ENCODE measurements at regions not wholly inside any gene's neighbourhood (a gene's known extent, or its start where the extent isn't known, plus 50 kb on each side); places are given as distances from the start of the nearest gene placed in this dataset.

- Histone ChIP-seq H3K4me3 (no peak overlapping the region), H3K27me3 (peaks cover 0 to 17% (median 0%) of the 10 kb centered on the region in 3 donors), H3K4me1 (no peaks in the 10 kb centered on the region), H3K27ac (no peak overlapping the region), H3K36me3 (no peaks in the 10 kb centered on the region), H3K9me3 (peaks cover 0 to 6% (median 2%) of the 10 kb centered on the region in 4 donors)
- no peak for DNase-seq
- intact Hi-C loops (cut with DNase I), result no loop called here
- TF ChIP-seq POLR2A (IDR thresholded peaks at IDR 0.05) (no peak), POLR2AphosphoS5 (IDR thresholded peaks at IDR 0.05) (no peak), CTCF (IDR thresholded peaks at IDR 0.05) (no peak)
- WGBS, 2 donors, result 77 to 85% methylated on average over 9 of the region's 9 CpGs
Measured at GRCh38 chr22:49694462-49695260, 133.0 kb downstream of the BRD1 start.

- H3K27me3 ChIP-seq, result peaks cover 0 to 24% (median 0%) of the 10 kb centered on the region in 3 donors
- H3K4me3 ChIP-seq, result no peak overlapping the region
- peaks cover 0 to 6% (median 2%) of the 10 kb centered on the region in 4 donors for H3K9me3 ChIP-seq
- no peak for TF ChIP-seq POLR2A (IDR thresholded peaks at IDR 0.05)
- no peak for TF ChIP-seq POLR2AphosphoS5 (IDR thresholded peaks at IDR 0.05)
- no peak for TF ChIP-seq EP300 (IDR thresholded peaks at IDR 0.05)
- TF ChIP-seq CTCF (IDR thresholded peaks at IDR 0.05), result no peak
- DNase-seq, result no peak
- intact Hi-C loops (cut with DNase I), result no loop called here
- WGBS, 2 donors, result 85 to 87% methylated on average over 10 of the region's 10 CpGs
- H3K4me1 ChIP-seq, result no peaks in the 10 kb centered on the region
- H3K36me3 ChIP-seq, result no peaks in the 10 kb centered on the region
- no peak overlapping the region for H3K27ac ChIP-seq
Measured at GRCh38 chr22:49693848-49694247, 133.8 kb downstream of the BRD1 start.

GRCh38 chr22:49693416-49693815 is 134.3 kb downstream of the BRD1 start:
- no peaks in the 10 kb centered on the region for H3K36me3 ChIP-seq
- no peak for DNase-seq
- peaks cover 0 to 28% (median 0%) of the 10 kb centered on the region in 3 donors for H3K27me3 ChIP-seq
- no peak overlapping the region for H3K4me3 ChIP-seq
- no peak overlapping the region for H3K27ac ChIP-seq
- WGBS, 2 donors, result 63 to 73% methylated on average over 11 of the region's 11 CpGs
- TF ChIP-seq CTCF (IDR thresholded peaks at IDR 0.05) (no peak), POLR2A (IDR thresholded peaks at IDR 0.05) (no peak), EP300 (IDR thresholded peaks at IDR 0.05) (no peak), POLR2AphosphoS5 (IDR thresholded peaks at IDR 0.05) (no peak)
- peaks cover 0 to 6% (median 2%) of the 10 kb centered on the region in 4 donors for H3K9me3 ChIP-seq
- intact Hi-C loops (cut with DNase I), result no loop called here
- no peaks in the 10 kb centered on the region for H3K4me1 ChIP-seq

- 77 to 84% methylated on average over 18 of the region's 18 CpGs for WGBS, 2 donors
- intact Hi-C loops (cut with DNase I), result no loop called here
- peaks cover 0 to 6% (median 2%) of the 10 kb centered on the region in 4 donors for H3K9me3 ChIP-seq
Measured at GRCh38 chr22:49692499-49693225, 135.0 kb downstream of the BRD1 start.

More at GRCh38 chr22:49692499-49693225, 135.0 kb downstream of the BRD1 start:
- no peak for TF ChIP-seq POLR2AphosphoS5 (IDR thresholded peaks at IDR 0.05)
- TF ChIP-seq EP300 (IDR thresholded peaks at IDR 0.05), result no peak
- TF ChIP-seq CTCF (IDR thresholded peaks at IDR 0.05), result no peak
- TF ChIP-seq POLR2A (IDR thresholded peaks at IDR 0.05), result no peak
- no peak for DNase-seq
- Histone ChIP-seq H3K27ac (no peak overlapping the region), H3K4me1 (no peaks in the 10 kb centered on the region), H3K4me3 (no peak overlapping the region), H3K36me3 (no peaks in the 10 kb centered on the region), H3K27me3 (peaks cover 0 to 36% (median 0%) of the 10 kb centered on the region in 3 donors)
